Activated T-cell treated with anti-CD3 and anti-CD28 coated beads, Interleukin-2, amount 50 U/mL, for 48 hours (primary cell): ENCODE measurements at regions not wholly inside any gene's neighbourhood (a gene's known extent, or its start where the extent isn't known, plus 50 kb on each side); places are given as distances from the start of the nearest gene placed in this dataset.

Source experiments
- DNase-seq, 2 experiments: peaks; one replicate each; pipeline ENCODE4 v3.0.0-alpha.2; 2020

GRCh38 chr22:18731075-18731666 lies 119.5 kb upstream of the RIMBP3 start:
- DNase-seq: no peak

- DNase-seq: peak; percentile 44 to 47
Observed at GRCh38 chr22:18730410-18730809, 118.7 kb upstream of the RIMBP3 start.
